ENCODE measurements at regions not wholly inside any gene's neighbourhood (a gene's known extent, or its start where the extent isn't known, plus 50 kb on each side); places are given as distances from the start of the nearest gene placed in this dataset.
A peak's percentile ranks its signal among the peaks of the same experiment; 100 is the strongest.

DNA sequence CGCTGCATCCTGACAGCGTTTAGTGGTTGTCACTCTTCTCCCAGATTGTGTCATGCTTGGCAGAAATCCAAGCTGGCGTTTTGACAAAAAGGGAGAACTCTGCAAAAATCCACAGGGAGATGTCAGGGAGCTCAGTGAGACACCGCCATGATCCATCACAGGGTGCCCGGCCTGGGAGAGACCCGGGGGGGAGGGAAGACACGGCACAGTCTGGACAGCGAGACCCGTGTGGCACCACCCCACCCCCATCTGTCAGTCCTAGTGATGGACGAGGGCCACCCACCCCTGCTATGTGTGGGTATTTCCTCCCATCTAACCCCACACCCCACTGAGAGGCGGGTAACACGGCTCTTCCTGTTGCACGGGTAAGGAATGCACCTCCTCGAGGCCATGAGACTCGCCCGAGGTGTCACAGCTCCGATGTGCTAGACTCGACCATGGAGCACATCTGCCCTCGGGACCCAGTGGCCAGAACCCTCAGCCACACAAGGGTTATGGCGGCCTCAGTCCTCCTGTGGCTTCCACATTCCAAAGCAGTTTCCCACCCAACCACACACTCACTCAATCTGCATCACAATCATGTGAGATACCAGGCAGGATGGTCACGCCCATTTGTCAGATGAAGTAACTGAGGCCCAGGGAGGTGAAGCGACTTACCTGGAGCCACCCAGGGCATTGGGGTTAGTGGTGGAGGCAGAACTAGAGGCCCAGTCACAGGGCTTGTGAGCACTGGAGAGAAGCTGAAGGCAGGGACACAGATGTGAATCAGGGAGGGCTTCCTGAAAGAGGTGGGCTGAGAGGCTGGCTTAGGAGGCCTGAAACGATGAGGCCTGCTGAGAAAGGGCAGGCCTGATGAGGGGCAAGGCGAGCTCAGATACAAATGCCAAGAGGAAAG is 688.5 kb downstream of the MATN1 start:
- Histone ChIP-seq H3K27me3 (peaks cover 0 to 32% (median 3%) of the 10 kb centered on the region in 4 donors), H3K27ac (replicated peaks in 1 of 4) (no peak overlapping the region), H3K9me3 (no peaks in the 10 kb centered on the region), H3K4me1 (peaks cover 0 to 3% (median 0%) of the 10 kb centered on the region in 4 donors), H3K36me3 (no peaks in the 10 kb centered on the region), H3K4me3 (no peak overlapping the region)
- intact Hi-C loops (cut with DNase I), result no loop called here
- 36% methylated on average over 23 of the region's 24 CpGs for whole genome bisulfite sequencing
- peak; percentile 83 for DNase-seq (ENCODE audit: extremely low spot score)
- no peak for TF ChIP-seq POLR2AphosphoS5 (IDR thresholded peaks at IDR 0.05)
- TF ChIP-seq POLR2A (IDR thresholded peaks at IDR 0.05; ENCODE audit: low read depth), result no peak
- no peak for TF ChIP-seq CTCF (IDR thresholded peaks at IDR 0.05)
- no peak for TF ChIP-seq EP300 (IDR thresholded peaks at IDR 0.05)

DNA sequence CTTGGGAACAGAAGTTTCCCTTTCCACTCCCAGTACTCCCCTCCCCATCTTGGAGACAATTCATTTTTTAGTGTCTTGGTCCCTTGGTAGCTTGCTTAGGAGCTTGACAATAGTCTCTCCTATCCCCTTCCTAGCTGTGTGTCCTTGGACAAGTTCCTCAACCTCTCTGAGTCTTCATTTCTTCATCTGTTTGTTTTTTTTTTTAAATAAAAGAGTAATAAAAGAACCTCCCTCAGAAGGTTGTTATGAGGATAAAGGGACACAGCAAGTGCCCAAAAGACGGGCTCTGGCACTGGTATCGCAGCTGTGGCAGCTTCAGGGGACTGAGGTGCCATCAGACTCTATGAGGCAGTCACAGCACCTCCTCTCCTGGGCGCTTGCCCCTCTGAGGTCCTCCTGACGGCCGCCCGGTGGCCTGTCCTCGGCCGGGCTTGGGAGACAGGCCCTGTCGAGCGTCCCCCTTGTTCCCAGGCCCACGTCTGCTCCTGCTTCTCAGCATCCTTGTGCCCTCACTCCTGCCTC is 689.2 kb downstream of the MATN1 start:
- Histone ChIP-seq H3K9me3 (no peaks in the 10 kb centered on the region), H3K27ac (replicated peaks in 1 of 4) (no peak overlapping the region), H3K4me1 (peaks cover 0 to 3% (median 0%) of the 10 kb centered on the region in 4 donors), H3K27me3 (peaks cover 0 to 33% (median 3%) of the 10 kb centered on the region in 4 donors), H3K4me3 (no peak overlapping the region), H3K36me3 (no peaks in the 10 kb centered on the region)
- intact Hi-C loops (cut with DNase I), result no loop called here
- WGBS, result 59% methylated on average over 11 of the region's 11 CpGs
- TF ChIP-seq POLR2AphosphoS5 (IDR thresholded peaks at IDR 0.05), result no peak
- no peak for TF ChIP-seq EP300 (IDR thresholded peaks at IDR 0.05)
- TF ChIP-seq CTCF (IDR thresholded peaks at IDR 0.05), result no peak
- TF ChIP-seq POLR2A (IDR thresholded peaks at IDR 0.05; ENCODE audit: low read depth), result no peak
- DNase-seq (ENCODE audit: extremely low spot score), result peak; percentile 90

GRCh38 chr1:30033256-30034104 is 689.9 kb downstream of the MATN1 start:
- Histone ChIP-seq H3K9me3 (no peaks in the 10 kb centered on the region), H3K36me3 (no peaks in the 10 kb centered on the region), H3K4me3 (no peak overlapping the region), H3K27ac (replicated peaks in 1 of 4) (no peak overlapping the region), H3K27me3 (peaks cover 0 to 36% (median 3%) of the 10 kb centered on the region in 4 donors), H3K4me1 (peaks cover 0 to 3% (median 0%) of the 10 kb centered on the region in 4 donors)
- peak; percentile 75 for DNase-seq (ENCODE audit: extremely low spot score)
- WGBS, result 90% methylated on average over 8 of the region's 8 CpGs
- intact Hi-C loops (cut with DNase I), result no loop called here
- no peak for TF ChIP-seq CTCF (IDR thresholded peaks at IDR 0.05)
- TF ChIP-seq POLR2AphosphoS5 (IDR thresholded peaks at IDR 0.05), result no peak
- no peak for TF ChIP-seq EP300 (IDR thresholded peaks at IDR 0.05)
- TF ChIP-seq POLR2A (IDR thresholded peaks at IDR 0.05; ENCODE audit: low read depth), result no peak

DNA sequence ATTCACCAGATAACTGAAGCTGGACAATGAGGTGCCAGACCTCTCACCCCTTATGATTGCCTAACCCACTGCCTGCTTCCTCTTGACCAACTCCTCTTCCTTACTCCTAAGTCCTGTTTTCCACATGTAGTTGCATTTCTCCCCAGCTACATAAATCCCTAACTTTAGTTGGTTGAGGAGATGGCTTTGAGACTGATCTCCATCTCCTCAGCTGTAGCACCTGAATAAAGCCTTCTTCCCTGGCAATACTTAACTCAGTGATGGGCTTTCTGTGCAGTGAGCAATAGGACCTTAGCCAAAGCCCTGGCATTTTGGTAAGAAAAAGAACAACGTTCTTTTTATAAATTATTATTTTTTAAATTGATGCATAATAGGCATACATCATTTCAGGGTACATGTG is 691.1 kb downstream of the MATN1 start:
- TF ChIP-seq EP300 (IDR thresholded peaks at IDR 0.05), result no peak
- no peak for TF ChIP-seq POLR2AphosphoS5 (IDR thresholded peaks at IDR 0.05)
- no peak for TF ChIP-seq CTCF (IDR thresholded peaks at IDR 0.05)
- TF ChIP-seq POLR2A (IDR thresholded peaks at IDR 0.05; ENCODE audit: low read depth), result no peak
- no peaks in the 10 kb centered on the region for H3K9me3 ChIP-seq
- DNase-seq (ENCODE audit: extremely low spot score), result no peak
- 69% methylated on average over 1 of the region's 1 CpG for WGBS
- intact Hi-C loops (cut with DNase I), result no loop called here
- H3K4me3 ChIP-seq, result no peak overlapping the region
- peaks cover 0 to 3% (median 0%) of the 10 kb centered on the region in 4 donors for H3K4me1 ChIP-seq
- H3K36me3 ChIP-seq, result no peaks in the 10 kb centered on the region
- no peak overlapping the region for H3K27ac ChIP-seq (replicated peaks in 1 of 4)
- H3K27me3 ChIP-seq, result peaks cover 0 to 40% (median 3%) of the 10 kb centered on the region in 4 donors

Measured in esophagus muscularis mucosa (tissue), 4 donors.